ENCODE measurements at regions not wholly inside any gene's neighbourhood (a gene's known extent, or its start where the extent isn't known, plus 50 kb on each side); places are given as distances from the start of the nearest gene placed in this dataset.
A peak's percentile ranks its signal among the peaks of the same experiment; 100 is the strongest.
"Not testable (repeated sequence)": the region's sequence is repeated elsewhere in the genome, so short reads cannot be mapped to it uniquely, and the experiment has no call there.

DNA sequence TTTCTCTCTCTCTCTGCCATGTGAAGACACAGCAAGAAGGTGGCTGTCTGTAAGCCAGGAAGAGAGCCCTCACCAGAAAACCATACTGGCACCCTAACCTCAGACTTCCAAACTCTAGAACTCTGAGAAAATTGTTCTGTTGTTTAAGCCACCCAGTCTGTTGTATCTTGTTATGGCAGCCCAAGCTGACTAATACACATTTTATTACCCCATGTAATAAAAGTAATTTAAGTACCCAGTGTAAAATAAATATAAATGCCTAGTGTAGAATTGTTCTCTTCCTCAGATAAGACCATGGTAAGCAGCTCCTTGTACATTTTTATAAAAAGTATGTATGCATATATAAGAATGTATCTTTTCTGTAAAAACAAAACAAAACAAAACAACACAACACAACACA is 119.7 kb downstream of the DTL start:
- Mint-ChIP-seq H3K4me3 (no peak overlapping the region), H3K4me1 (peaks cover 18% of the 10 kb centered on the region), H3K27ac (no peak overlapping the region), H3K36me3 (no peaks in the 10 kb centered on the region), H3K9me3 (no peaks in the 10 kb centered on the region)
- DNase-seq (ENCODE audit: low spot score in 2 of 2): no peak
- no peak for ATAC-seq

- no peaks in the 10 kb centered on the region for H3K9me3 Mint-ChIP-seq
- no peak overlapping the region for H3K4me3 Mint-ChIP-seq
- DNase-seq (ENCODE audit: low spot score in 2 of 2) (no peak), ATAC-seq (no peak)
- no peaks in the 10 kb centered on the region for H3K36me3 Mint-ChIP-seq
- peaks cover 33% of the 10 kb centered on the region for H3K4me1 Mint-ChIP-seq
- H3K27ac Mint-ChIP-seq: no peak overlapping the region
Measured at GRCh38 chr1:212157252-212157651, 121.7 kb downstream of the DTL start.

DNA sequence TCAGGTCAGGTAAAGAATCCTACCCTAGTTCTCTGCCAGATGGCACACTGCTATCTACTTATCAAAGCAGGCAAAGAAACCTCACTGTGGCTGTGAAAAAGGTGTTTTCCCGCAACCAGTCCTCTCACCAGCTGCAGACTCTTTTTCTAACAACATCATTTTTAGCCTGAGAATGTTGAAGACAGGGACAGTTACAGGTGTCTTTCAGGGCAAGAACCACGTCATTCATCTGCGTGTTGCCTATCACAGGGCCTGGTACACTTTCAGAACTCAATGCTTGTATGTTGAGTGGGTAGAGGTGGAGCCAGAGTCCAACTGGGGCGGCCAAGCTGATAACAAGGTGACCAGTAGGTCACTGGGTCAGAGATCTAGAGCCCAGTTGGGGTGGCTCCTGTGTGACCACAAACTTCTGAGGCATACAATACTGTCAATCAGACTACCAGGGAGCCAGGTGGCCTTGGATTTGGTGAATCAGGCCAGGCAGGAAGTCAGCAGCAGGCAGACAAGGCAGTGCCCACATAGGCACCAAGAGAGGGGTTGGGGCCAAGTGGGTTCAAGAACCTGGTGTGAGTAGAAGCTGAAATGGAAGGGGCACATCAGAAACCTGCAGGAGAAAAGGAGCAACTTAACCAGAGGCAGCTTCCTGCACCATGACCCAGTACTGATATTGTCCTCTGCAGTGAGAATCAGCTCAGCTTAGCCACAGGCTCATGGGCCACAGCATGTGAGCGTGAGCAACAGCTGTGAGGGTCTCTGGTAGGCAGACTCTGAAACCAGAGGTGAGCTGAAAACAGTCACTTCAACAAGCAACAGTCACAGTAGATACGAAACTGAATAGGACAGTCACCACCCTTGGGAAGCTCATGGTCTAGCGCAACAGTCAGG is 123.6 kb downstream of the DTL start:
- Mint-ChIP-seq H3K4me1 (peaks cover 40% of the 10 kb centered on the region), H3K4me3 (no peak overlapping the region), H3K27ac (peak overlapping the region; percentile 29), H3K9me3 (no peaks in the 10 kb centered on the region), H3K36me3 (no peaks in the 10 kb centered on the region)
- peak; percentile 55 for ATAC-seq
- no peak for DNase-seq (ENCODE audit: low spot score in 2 of 2)

DNA sequence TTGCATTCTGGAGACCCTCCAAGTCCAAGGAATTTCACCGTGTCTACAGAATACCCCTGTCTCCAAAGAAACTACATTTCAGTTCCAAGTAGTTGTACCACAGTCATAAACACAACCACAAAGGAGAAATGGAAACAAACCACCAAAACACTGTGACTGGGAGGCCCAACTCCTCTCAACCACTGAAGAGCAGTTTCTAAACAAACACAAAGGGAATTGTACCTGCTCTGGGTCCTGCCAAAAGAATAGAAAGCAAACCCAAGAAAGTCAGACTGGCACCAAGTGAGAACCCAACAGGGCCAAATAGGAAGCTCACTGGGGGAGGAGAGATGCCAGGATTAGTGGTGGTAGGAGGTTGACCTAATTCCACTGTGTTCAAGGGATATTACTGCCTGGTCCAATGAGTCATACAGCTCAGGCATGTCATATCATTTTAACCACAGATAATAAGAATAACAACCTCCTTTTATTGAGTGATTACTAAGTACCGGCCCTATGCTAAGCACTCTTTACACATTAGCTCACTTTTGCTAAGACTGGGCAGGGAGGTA is 123.9 kb upstream of the PPP2R5A start:
- H3K4me3 Mint-ChIP-seq: peak overlapping the region; percentile 32
- ATAC-seq (peak; percentile 90), DNase-seq (ENCODE audit: low spot score in 2 of 2) (peak; percentile 11 to 51)
- H3K9me3 Mint-ChIP-seq: no peaks in the 10 kb centered on the region
- peak overlapping the region; percentile 58 for H3K27ac Mint-ChIP-seq
- H3K4me1 Mint-ChIP-seq: peaks cover 40% of the 10 kb centered on the region
- no peaks in the 10 kb centered on the region for H3K36me3 Mint-ChIP-seq

DNA sequence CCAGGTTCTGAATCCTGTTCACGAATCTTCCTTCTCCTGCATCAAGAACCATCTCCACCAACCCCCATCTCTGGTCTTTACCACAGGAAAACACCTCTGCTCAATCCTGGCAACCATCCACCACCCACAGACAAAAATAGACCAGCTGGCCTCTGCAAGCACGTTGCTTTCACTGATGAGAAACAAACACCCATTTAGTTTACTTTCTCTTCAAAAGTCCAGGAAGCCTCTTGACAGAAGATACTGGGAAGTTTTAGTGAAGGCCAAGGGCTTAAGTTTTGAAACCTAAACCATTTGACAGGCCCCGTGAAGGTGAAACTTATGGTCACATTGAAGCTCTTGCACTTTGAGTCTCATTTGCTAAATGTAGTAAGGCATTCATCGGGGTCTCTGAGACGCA is 122.6 kb upstream of the PPP2R5A start:
- Mint-ChIP-seq H3K27ac (peak overlapping the region; percentile 15), H3K36me3 (no peaks in the 10 kb centered on the region), H3K4me1 (peaks cover 34% of the 10 kb centered on the region), H3K4me3 (peak overlapping the region; percentile 2), H3K9me3 (no peaks in the 10 kb centered on the region)
- no peak for ATAC-seq
- DNase-seq (ENCODE audit: low spot score in 2 of 2): no peak

GRCh38 chr1:212164095-212164872 is 120.9 kb upstream of the PPP2R5A start:
- H3K4me3 Mint-ChIP-seq: no peak overlapping the region
- H3K36me3 Mint-ChIP-seq: no peaks in the 10 kb centered on the region
- no peak overlapping the region for H3K27ac Mint-ChIP-seq
- no peaks in the 10 kb centered on the region for H3K9me3 Mint-ChIP-seq
- no peak for ATAC-seq
- DNase-seq (ENCODE audit: low spot score in 2 of 2): no peak
- peaks cover 26% of the 10 kb centered on the region for H3K4me1 Mint-ChIP-seq

DNA sequence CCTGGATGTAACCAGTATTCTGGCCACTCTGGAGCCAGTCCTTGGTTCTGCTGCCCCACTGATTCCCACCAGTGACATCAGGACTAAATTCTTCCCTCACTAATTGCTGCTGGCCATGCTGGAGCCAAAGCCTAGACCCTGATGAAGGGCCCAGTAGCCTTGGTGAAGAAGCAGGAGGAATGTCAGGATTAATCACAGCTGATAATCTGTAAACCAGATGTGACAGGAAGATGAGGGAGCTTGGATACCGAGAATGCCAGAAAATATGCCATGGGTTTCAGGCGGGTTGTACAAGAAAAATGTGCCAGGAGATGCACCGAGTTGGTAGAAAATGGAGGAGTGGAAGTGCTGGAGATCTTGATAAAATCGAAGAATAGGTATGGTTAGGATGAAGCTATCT is 119.0 kb upstream of the PPP2R5A start:
- Mint-ChIP-seq H3K36me3 (no peaks in the 10 kb centered on the region), H3K9me3 (no peaks in the 10 kb centered on the region), H3K27ac (no peak overlapping the region), H3K4me1 (peaks cover 16% of the 10 kb centered on the region), H3K4me3 (no peak overlapping the region)
- ATAC-seq (no peak), DNase-seq (ENCODE audit: low spot score in 2 of 2) (no peak)

DNA sequence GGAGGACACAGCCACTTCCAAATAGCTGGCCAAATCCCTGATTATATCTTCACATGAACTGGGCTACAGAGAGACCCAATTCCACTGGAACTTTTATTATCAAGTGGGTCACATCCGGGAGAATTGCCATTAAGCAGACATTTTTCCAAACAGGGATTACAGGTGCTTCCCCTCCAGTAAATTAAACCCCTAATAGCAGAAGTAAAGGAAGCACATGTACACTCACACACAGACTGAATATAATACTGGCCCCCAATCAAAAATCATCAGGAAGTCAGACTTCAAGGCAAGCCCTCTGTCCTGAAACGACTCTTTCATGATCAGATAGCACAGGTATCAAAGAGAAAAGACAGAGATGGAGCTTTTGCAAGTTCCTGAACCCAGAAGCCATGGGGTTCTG is 118.6 kb upstream of the PPP2R5A start:
- Mint-ChIP-seq H3K27ac (no peak overlapping the region), H3K4me3 (no peak overlapping the region), H3K36me3 (no peaks in the 10 kb centered on the region), H3K4me1 (peaks cover 12% of the 10 kb centered on the region), H3K9me3 (no peaks in the 10 kb centered on the region)
- ATAC-seq: no peak
- no peak for DNase-seq (ENCODE audit: low spot score in 2 of 2)

- H3K4me1 Mint-ChIP-seq: peaks cover 8% of the 10 kb centered on the region
- H3K27ac Mint-ChIP-seq: no peak overlapping the region
- no peak for ATAC-seq
- no peaks in the 10 kb centered on the region for H3K36me3 Mint-ChIP-seq
- no peak for DNase-seq (ENCODE audit: low spot score in 2 of 2)
- H3K4me3 Mint-ChIP-seq: no peak overlapping the region
- no peaks in the 10 kb centered on the region for H3K9me3 Mint-ChIP-seq
Measured at GRCh38 chr1:212167098-212167497, 118.1 kb upstream of the PPP2R5A start.

DNA sequence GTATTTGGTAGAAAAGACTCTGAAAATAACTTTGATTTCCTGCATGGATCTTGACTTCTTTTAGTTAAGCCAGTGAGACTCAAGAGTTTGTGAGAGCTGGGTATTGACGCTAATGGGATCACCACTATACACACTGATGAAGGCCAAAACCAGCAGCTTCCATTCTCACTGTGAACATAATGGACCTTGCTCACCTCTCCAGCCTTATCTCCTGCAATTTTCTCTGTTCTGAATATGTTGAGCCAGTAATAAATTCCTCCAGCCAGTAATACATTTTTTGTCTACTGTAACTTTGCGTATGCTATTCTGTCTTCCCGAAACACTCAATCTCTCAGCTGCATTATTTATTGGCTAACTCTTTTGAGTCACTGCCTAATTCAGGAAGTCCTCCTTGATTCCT is 111.6 kb upstream of the PPP2R5A start:
- Mint-ChIP-seq H3K4me3 (no peak overlapping the region), H3K36me3 (no peaks in the 10 kb centered on the region), H3K27ac (no peak overlapping the region), H3K9me3 (no peaks in the 10 kb centered on the region), H3K4me1 (no peaks in the 10 kb centered on the region)
- DNase-seq (ENCODE audit: low spot score in 2 of 2) (no peak), ATAC-seq (no peak)

- not testable (repeated sequence) for H3K27ac Mint-ChIP-seq; DNase-seq (ENCODE audit: low spot score in 2 of 2); ATAC-seq; H3K9me3 Mint-ChIP-seq; H3K36me3 Mint-ChIP-seq; H3K4me3 Mint-ChIP-seq; H3K4me1 Mint-ChIP-seq
Measured at GRCh38 chr1:212174295-212174694, 110.9 kb upstream of the PPP2R5A start.

DNA sequence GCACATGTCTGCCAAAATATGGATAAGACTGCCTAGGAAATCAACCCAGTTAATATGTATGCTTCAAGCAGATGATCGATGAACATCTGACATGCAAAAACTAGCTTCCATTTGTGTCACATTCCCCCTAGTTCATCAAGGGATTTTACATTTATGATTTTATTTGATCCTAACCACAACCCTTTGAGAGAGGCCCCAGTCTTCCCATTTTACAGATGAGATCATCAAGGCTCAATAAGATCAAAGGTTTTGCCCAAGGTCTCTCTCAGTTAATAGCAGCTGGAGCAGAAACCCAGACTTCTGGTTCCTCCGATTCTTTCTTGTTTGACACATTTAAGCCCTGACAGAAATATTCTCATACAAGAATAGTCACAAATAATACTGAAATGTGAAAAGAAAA is 107.7 kb upstream of the PPP2R5A start:
- no peaks in the 10 kb centered on the region for H3K9me3 Mint-ChIP-seq
- DNase-seq (ENCODE audit: low spot score in 2 of 2) (no peak), ATAC-seq (no peak)
- H3K27ac Mint-ChIP-seq: no peak overlapping the region
- no peaks in the 10 kb centered on the region for H3K36me3 Mint-ChIP-seq
- no peak overlapping the region for H3K4me3 Mint-ChIP-seq
- no peaks in the 10 kb centered on the region for H3K4me1 Mint-ChIP-seq

DNA sequence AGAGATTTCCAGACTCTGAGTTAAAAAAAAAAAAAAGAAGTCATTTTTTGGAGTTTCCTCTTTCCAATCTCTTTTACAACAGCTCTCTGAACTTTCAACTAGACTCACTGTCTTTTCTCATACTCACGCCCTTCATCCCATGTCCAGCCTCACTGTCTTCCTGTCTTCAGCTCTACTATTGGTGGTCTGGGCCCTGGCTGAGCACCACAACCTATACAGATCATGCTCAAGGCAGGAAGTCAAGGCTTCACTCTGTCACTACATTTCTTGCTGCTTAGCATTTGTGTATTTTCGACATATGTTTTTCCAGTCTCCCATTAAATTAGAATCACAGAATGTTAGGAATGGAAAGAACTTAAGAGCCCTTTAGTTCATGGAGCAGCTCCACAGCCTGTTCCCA is 106.4 kb upstream of the PPP2R5A start:
- no peak for DNase-seq (ENCODE audit: low spot score in 2 of 2)
- Mint-ChIP-seq H3K27ac (peak overlapping the region; percentile 23), H3K36me3 (no peaks in the 10 kb centered on the region), H3K4me3 (no peak overlapping the region), H3K4me1 (no peaks in the 10 kb centered on the region), H3K9me3 (no peaks in the 10 kb centered on the region)
- ATAC-seq: no peak

DNA sequence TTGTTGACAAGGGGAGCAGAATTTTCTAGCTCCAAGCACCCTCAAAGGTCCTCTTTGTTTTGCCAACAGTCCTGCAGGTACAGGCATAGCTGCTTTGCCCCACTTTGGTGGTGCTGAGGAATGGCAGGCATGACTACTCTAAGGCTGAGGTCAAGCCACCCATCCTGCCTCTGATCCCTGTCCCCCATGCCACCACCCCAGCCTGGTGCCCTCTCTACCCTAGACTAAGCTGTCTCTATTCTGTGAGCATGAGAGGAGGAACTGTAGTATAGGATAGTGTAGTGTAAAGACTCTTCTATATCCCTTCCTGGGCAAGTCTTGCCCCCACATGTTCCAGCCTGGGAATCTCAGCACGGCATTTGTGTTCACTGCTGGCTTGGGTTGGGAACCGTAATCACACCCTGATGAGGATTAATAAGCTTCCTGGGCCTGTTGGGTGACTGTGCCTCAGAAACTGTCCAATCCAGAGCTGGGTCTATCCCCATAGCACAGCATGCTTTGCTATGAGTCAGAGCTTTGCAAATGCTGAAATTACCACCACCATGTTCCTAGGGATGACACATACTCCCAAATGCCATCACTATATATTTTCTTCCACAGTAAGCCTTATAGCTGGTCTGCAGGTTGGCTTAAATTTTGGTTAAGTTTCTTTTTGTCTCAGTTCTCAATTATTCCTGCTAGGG is 105.7 kb upstream of the PPP2R5A start:
- DNase-seq (ENCODE audit: low spot score in 2 of 2): no peak
- Mint-ChIP-seq H3K36me3 (no peaks in the 10 kb centered on the region), H3K9me3 (no peaks in the 10 kb centered on the region), H3K4me1 (no peaks in the 10 kb centered on the region), H3K4me3 (no peak overlapping the region), H3K27ac (no peak overlapping the region)
- ATAC-seq: peak; percentile 88

Measured in stimulated activated effector memory CD8-positive, alpha-beta T cell treated with anti-CD3 and anti-CD28 coated beads, Interleukin-12 subunit alpha, Interleukin-12 subunit beta, amount 100 ng/mL, for 72 hours (primary cell).